Skeletal muscle tissue (tissue), 3 donors: ENCODE measurements at regions not wholly inside any gene's neighbourhood (a gene's known extent, or its start where the extent isn't known, plus 50 kb on each side); places are given as distances from the start of the nearest gene placed in this dataset.
A peak's percentile ranks its signal among the peaks of the same experiment; 100 is the strongest.

Experiments
- H3K27ac ChIP-seq: one replicate; pipeline ENCODE4 v1.7.0; 2013; ENCODE audit warnings: mild to moderate bottlenecking, low read depth, low read length, inconsistent platforms
- H3K27me3 ChIP-seq, 3 donors: one replicate each; pipeline ENCODE4 v1.7.0; 2013; ENCODE audit warnings: low read length in 3 of 3; ENCODE audit not compliant: control insufficient read depth in 3 of 3, insufficient read depth in 3 of 3
- H3K36me3 ChIP-seq, 3 donors: one replicate each; pipeline ENCODE4 v1.7.0; 2013; ENCODE audit warnings: low read length in 3 of 3; ENCODE audit not compliant: control insufficient read depth in 3 of 3, insufficient read depth in 3 of 3
- H3K4me1 ChIP-seq, 3 donors: one replicate each; pipeline ENCODE4 v1.7.0; 2013; ENCODE audit warnings: low read length in 3 of 3, mild to moderate bottlenecking in 3 of 3; ENCODE audit not compliant: control insufficient read depth in 3 of 3, insufficient read depth in 3 of 3
- H3K4me3 ChIP-seq, 3 donors: one replicate each; pipeline ENCODE4 v1.7.0; 2013; ENCODE audit warnings: low read length in 3 of 3
- H3K9ac ChIP-seq, 3 donors: one replicate each; pipeline ENCODE4 v1.7.0; 2013; ENCODE audit warnings: low read length in 3 of 3, mild to moderate bottlenecking in 3 of 3, moderate library complexity in 2 of 3, low read depth in 1 of 3
- H3K9me3 ChIP-seq, 3 donors: one replicate each; pipeline ENCODE4 v1.7.0; 2013; ENCODE audit warnings: low read length in 3 of 3; ENCODE audit not compliant: control insufficient read depth in 3 of 3
- donor health status: Osteomylitis.

DNA sequence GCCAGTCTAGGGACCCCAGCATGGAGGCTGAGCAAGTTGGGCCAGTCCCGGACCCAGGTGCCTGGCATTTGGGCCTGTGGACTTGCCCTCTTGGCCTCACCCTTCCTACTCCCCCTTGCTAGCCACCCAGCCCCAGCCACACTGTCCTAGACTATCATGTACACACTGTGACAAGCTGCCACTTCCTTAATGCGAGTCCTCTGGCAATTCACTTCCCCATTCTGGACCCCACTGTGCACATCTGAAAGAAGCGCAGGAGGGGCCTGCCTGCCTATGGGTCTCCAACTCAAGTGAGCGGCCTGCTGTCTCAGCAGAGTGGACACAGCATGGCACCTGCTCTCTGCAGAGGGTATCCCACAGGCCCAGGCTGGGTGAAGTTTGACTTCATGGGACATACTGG lies 68.5 kb upstream of the LMO1 start:
- Histone ChIP-seq H3K9me3 (no peaks in the 10 kb centered on the region), H3K27me3 (peaks cover 4 to 8% (median 7%) of the 10 kb centered on the region in 3 donors), H3K9ac (no peak overlapping the region), H3K4me1 (peaks cover 7 to 13% (median 9%) of the 10 kb centered on the region in 3 donors), H3K4me3 (no peak overlapping the region), H3K36me3 (no peaks in the 10 kb centered on the region), H3K27ac (no peak overlapping the region)

- H3K9me3 ChIP-seq: no peaks in the 10 kb centered on the region
- H3K27me3 ChIP-seq: peaks cover 4 to 8% (median 7%) of the 10 kb centered on the region in 3 donors
- no peak overlapping the region for H3K9ac ChIP-seq
- H3K4me3 ChIP-seq: no peak overlapping the region
- H3K27ac ChIP-seq: no peak overlapping the region
- H3K4me1 ChIP-seq: peaks cover 7 to 13% (median 9%) of the 10 kb centered on the region in 3 donors
- H3K36me3 ChIP-seq: no peaks in the 10 kb centered on the region
Measured at GRCh38 chr11:8331767-8332166, 68.1 kb upstream of the LMO1 start.

GRCh38 chr11:8330896-8331295 lies 67.2 kb upstream of the LMO1 start:
- H3K27me3 ChIP-seq: peaks cover 4 to 8% (median 7%) of the 10 kb centered on the region in 3 donors
- H3K4me1 ChIP-seq: peaks cover 7 to 13% (median 9%) of the 10 kb centered on the region in 3 donors
- no peak overlapping the region for H3K4me3 ChIP-seq
- H3K27ac ChIP-seq: no peak overlapping the region
- H3K9me3 ChIP-seq: no peaks in the 10 kb centered on the region
- no peaks in the 10 kb centered on the region for H3K36me3 ChIP-seq
- no peak overlapping the region for H3K9ac ChIP-seq

GRCh38 chr11:8330404-8330803 lies 66.7 kb upstream of the LMO1 start:
- Histone ChIP-seq H3K36me3 (no peaks in the 10 kb centered on the region), H3K4me3 (no peak overlapping the region), H3K9me3 (no peaks in the 10 kb centered on the region), H3K4me1 (peaks cover 7 to 13% (median 9%) of the 10 kb centered on the region in 3 donors), H3K9ac (no peak overlapping the region), H3K27ac (no peak overlapping the region), H3K27me3 (peaks cover 4 to 8% (median 7%) of the 10 kb centered on the region in 3 donors)

DNA sequence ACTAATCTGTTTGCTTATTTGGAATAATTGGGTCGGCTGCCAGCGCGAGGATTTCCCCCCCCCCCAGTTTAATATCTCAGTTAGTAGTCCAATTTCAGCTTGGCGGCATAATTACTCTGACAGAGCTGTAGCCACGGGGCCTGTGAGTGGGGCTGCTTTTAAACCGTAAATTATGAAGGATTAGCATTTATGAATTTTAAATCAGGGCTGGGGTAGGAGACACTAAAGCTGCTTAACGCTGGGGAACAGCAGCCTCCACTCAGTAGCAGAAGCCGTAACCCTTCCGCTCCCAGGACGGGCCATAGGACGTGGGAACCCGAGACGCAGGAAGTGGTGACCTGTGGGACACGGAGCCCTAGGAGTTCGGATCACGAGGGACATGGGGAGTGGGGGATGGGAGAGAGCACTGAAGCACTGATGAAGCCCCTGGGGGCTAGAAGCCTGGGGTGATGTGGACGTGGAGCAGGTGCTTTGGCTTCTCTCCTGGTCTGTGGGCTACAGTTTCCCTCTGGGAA lies 66.2 kb upstream of the LMO1 start:
- H3K4me1 ChIP-seq: peaks cover 7 to 13% (median 9%) of the 10 kb centered on the region in 3 donors
- no peak overlapping the region for H3K9ac ChIP-seq
- H3K4me3 ChIP-seq: no peak overlapping the region
- H3K9me3 ChIP-seq: no peaks in the 10 kb centered on the region
- H3K27ac ChIP-seq: no peak overlapping the region
- H3K27me3 ChIP-seq: peaks cover 4 to 8% (median 7%) of the 10 kb centered on the region in 3 donors
- H3K36me3 ChIP-seq: no peaks in the 10 kb centered on the region

GRCh38 chr11:8329336-8329735 lies 65.7 kb upstream of the LMO1 start:
- Histone ChIP-seq H3K27me3 (peaks cover 4 to 7% (median 6%) of the 10 kb centered on the region in 3 donors), H3K9me3 (no peaks in the 10 kb centered on the region), H3K9ac (peak overlapping the region in 1 of 3 donors; percentile 75), H3K4me1 (peaks cover 7 to 13% (median 9%) of the 10 kb centered on the region in 3 donors), H3K4me3 (peak overlapping the region; percentile 30 to 61 (median 46)), H3K36me3 (no peaks in the 10 kb centered on the region), H3K27ac (no peak overlapping the region)

DNA sequence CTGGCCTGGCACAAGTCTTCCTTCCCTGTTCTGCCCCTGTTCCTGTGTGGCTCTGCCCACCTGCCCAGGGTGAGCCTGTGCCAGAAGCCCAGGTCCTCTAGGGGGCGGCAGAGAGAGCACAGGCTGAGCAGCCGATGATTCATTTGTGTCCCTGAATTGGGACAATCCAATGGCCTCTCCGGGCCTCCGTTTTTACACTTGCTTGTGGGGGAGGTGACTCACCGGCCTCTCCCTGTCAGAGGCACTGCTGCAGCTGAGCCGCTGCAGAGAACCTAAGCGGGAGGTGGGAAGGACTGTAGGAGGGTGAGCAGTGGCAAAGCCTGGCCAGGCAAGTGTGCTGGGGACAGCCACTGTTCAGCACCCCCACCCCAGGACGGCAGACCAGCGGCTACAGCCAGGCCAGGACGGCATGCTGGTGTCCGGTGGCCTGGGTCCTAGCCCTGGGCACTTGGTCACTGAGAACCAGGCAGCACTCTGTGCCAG lies 65.2 kb upstream of the LMO1 start:
- peak overlapping the region; percentile 30 to 61 (median 46) for H3K4me3 ChIP-seq

GRCh38 chr11:8328231-8328794 lies 64.6 kb upstream of the LMO1 start:
- Histone ChIP-seq H3K27me3 (peaks cover 4 to 7% (median 4%) of the 10 kb centered on the region in 3 donors), H3K9me3 (no peaks in the 10 kb centered on the region), H3K4me3 (no peak overlapping the region)

More for the DNA sequence above, 65.2 kb upstream of the LMO1 start:
- H3K36me3 ChIP-seq: no peaks in the 10 kb centered on the region
- peaks cover 4 to 7% (median 4%) of the 10 kb centered on the region in 3 donors for H3K27me3 ChIP-seq
- peaks cover 7 to 13% (median 9%) of the 10 kb centered on the region in 3 donors for H3K4me1 ChIP-seq
- H3K27ac ChIP-seq: no peak overlapping the region
- H3K9me3 ChIP-seq: no peaks in the 10 kb centered on the region
- peak overlapping the region in 1 of 3 donors; percentile 75 for H3K9ac ChIP-seq

DNA sequence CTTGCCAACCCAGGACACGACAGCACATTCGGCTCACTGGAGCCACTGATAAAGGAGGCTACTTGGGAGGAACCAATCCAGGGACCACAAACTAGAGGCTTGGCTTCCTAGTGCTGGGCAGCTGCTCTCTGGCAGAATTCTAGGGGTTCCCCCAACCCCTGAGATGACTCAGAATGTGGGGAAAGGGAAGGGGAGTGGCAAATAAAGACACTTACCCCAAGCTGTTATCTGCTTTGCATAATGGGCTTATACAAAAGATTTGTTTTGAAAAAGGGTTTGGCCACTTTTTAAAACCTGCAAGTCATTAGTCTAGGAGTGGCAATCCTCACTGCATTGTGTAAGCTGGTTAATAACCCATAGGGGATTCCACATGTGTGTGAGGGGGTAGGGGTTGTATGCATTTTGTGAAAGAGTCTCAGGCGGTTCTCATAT lies 64.1 kb upstream of the LMO1 start:
- Histone ChIP-seq H3K9me3 (no peaks in the 10 kb centered on the region), H3K27ac (no peak overlapping the region), H3K4me1 (peaks cover 7 to 13% (median 9%) of the 10 kb centered on the region in 3 donors), H3K4me3 (no peak overlapping the region), H3K27me3 (peaks cover 4 to 7% (median 4%) of the 10 kb centered on the region in 3 donors), H3K36me3 (no peaks in the 10 kb centered on the region), H3K9ac (no peak overlapping the region)

More at GRCh38 chr11:8328231-8328794, 64.6 kb upstream of the LMO1 start:
- Histone ChIP-seq H3K36me3 (no peaks in the 10 kb centered on the region), H3K9ac (no peak overlapping the region), H3K27ac (no peak overlapping the region), H3K4me1 (peaks cover 7 to 13% (median 9%) of the 10 kb centered on the region in 3 donors)

GRCh38 chr11:8326337-8326736 lies 62.7 kb upstream of the LMO1 start:
- H3K9me3 ChIP-seq: no peaks in the 10 kb centered on the region
- no peak overlapping the region for H3K9ac ChIP-seq
- no peak overlapping the region for H3K27ac ChIP-seq
- H3K4me1 ChIP-seq: peaks cover 7 to 13% (median 9%) of the 10 kb centered on the region in 3 donors
- no peaks in the 10 kb centered on the region for H3K36me3 ChIP-seq
- peaks cover 4 to 7% (median 6%) of the 10 kb centered on the region in 3 donors for H3K27me3 ChIP-seq
- H3K4me3 ChIP-seq: no peak overlapping the region
